SK-N-MC (cell line): ENCODE measurements at regions not wholly inside any gene's neighbourhood (a gene's known extent, or its start where the extent isn't known, plus 50 kb on each side); places are given as distances from the start of the nearest gene placed in this dataset.

ENCODE experiments used
- EZH2 ChIP-seq: fragments of 200-600 bp; sonication (generic); IDR thresholded peaks from one replicate; pipeline ENCODE4 v1.6.1; 2017; ENCODE audit warnings: antibody characterized with exemption
- POLR2AphosphoS5 ChIP-seq: IDR thresholded peaks from 2 replicates; pipeline ENCODE4 v1.6.1; 2012; ENCODE audit warnings: mild to moderate bottlenecking, low read depth, low read length, borderline replicate concordance

DNA sequence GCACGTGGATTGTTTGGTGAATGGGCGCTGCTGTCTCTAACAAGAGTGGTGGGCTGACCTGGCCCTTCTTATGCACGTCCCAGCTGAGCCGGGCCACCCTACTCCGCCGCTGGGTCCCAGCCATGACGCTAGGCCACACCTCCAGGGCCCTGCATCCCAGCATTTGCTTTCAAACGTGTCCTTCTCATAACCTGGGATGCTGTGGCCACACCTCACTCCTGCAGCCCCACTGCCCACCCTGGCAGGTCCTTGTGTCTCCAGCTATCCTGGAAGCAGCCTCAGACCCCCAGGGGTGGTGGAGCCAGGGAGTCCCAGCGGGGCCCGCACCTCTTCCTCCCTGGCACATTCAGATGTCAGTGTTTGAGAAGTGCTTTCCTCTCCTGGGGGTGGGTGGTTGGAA lies 168.6 kb downstream of the IRF8 start:
- TF ChIP-seq EZH2 (no peak), POLR2AphosphoS5 (no peak)
